ENCODE measurements at regions not wholly inside any gene's neighbourhood (a gene's known extent, or its start where the extent isn't known, plus 50 kb on each side); places are given as distances from the start of the nearest gene placed in this dataset.

- no peak for DNase-seq (ENCODE audit: low read depth)
- no peak overlapping the region for H3K4me3 ChIP-seq (ENCODE audit: low read depth, low read length)
- TF ChIP-seq, protein P1, sequence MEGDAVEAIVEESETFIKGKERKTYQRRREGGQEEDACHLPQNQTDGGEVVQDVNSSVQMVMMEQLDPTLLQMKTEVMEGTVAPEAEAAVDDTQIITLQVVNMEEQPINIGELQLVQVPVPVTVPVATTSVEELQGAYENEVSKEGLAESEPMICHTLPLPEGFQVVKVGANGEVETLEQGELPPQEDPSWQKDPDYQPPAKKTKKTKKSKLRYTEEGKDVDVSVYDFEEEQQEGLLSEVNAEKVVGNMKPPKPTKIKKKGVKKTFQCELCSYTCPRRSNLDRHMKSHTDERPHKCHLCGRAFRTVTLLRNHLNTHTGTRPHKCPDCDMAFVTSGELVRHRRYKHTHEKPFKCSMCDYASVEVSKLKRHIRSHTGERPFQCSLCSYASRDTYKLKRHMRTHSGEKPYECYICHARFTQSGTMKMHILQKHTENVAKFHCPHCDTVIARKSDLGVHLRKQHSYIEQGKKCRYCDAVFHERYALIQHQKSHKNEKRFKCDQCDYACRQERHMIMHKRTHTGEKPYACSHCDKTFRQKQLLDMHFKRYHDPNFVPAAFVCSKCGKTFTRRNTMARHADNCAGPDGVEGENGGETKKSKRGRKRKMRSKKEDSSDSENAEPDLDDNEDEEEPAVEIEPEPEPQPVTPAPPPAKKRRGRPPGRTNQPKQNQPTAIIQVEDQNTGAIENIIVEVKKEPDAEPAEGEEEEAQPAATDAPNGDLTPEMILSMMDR (IDR thresholded peaks at IDR 0.05; ENCODE audit: low read depth, low read length) = no peak
- TF ChIP-seq POLR2A (IDR thresholded peaks at IDR 0.05; ENCODE audit: extremely low read depth, insufficient read length) = no peak
- TF ChIP-seq, protein P2, sequence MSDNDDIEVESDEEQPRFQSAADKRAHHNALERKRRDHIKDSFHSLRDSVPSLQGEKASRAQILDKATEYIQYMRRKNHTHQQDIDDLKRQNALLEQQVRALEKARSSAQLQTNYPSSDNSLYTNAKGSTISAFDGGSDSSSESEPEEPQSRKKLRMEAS (IDR thresholded peaks at IDR 0.05; ENCODE audit: low read depth, low read length) = no peak
- TF ChIP-seq MYC (IDR thresholded peaks at IDR 0.05; ENCODE audit: low read depth, low read length) = no peak
These were observed 117.7 kb downstream of the C3orf38 start for GRCh38 chr3:88267441-88267840.

GRCh38 chr3:88267847-88268246 lies 118.1 kb downstream of the C3orf38 start:
- no peak for DNase-seq (ENCODE audit: low read depth)
- TF ChIP-seq MYC (IDR thresholded peaks at IDR 0.05; ENCODE audit: low read depth, low read length) (no peak), POLR2A (IDR thresholded peaks at IDR 0.05; ENCODE audit: extremely low read depth, insufficient read length) (no peak)
- TF ChIP-seq, protein P2 (IDR thresholded peaks at IDR 0.05; ENCODE audit: low read depth, low read length) = no peak
- TF ChIP-seq, protein P1 (IDR thresholded peaks at IDR 0.05; ENCODE audit: low read depth, low read length) = no peak
- no peak overlapping the region for H3K4me3 ChIP-seq (ENCODE audit: low read depth, low read length)

DNA sequence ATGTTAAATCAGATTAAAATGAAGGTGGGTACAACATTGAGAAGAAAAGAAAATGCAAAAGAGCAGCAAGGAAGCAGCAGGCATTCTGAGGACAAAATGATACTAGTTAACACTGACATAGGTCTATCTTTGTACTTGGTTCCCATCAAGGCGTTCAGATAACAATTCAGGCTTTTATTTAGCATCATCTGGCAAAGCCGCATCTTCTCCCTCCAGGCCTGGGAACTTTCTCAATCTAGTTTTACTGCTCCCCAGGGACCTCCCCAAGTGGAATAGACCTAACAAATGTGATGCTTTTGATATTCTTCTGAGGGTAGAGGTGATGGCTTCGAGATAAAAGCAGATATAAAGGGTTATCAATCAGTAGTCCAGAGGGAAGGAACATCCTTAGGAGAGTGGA lies 130.6 kb downstream of the C3orf38 start:
- TF ChIP-seq, protein P2 (IDR thresholded peaks at IDR 0.05; ENCODE audit: low read depth, low read length) = no peak
- no peak for TF ChIP-seq MYC (IDR thresholded peaks at IDR 0.05; ENCODE audit: low read depth, low read length)
- TF ChIP-seq, protein P1 (IDR thresholded peaks at IDR 0.05; ENCODE audit: low read depth, low read length) = no peak
- no peak for TF ChIP-seq POLR2A (IDR thresholded peaks at IDR 0.05; ENCODE audit: extremely low read depth, insufficient read length)
- peak; percentile 11 for DNase-seq (ENCODE audit: low read depth)
- H3K4me3 ChIP-seq (ENCODE audit: low read depth, low read length) = no peak overlapping the region

DNA sequence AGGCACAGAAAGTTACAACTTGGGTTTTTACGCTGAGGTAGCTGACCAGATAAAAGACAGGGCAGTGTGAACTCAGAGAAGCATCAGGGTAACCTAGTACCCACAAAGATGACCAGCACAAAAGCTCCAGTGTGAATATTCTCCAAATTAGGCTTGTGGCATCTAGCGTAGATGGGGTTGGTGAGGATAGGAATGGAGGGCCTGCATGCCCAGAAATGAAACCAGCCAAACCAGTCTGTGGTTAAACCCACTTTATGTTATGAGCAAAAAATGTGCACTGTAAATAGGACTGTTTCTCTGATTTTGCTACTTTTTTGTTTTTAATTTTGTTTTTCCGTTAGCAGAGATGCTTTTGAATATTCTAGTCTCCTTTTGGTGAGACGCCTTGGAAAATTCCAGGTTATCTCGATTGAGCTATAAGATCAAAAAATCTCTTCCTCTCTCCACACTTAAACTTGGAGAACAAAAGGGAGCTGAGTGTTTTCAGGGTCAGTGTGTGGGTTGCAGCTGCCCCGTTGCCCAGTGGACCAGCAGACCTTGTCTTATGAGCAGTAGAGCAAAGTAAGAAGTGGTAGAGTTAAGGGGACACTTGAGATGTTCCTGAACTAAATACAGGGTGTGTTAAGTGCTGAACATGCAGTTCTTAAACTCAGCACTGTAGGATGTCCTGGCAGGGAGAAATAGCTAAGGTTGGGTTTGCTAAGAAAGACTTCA lies 132.9 kb downstream of the C3orf38 start:
- no peak for DNase-seq (ENCODE audit: low read depth)
- no peak for TF ChIP-seq POLR2A (IDR thresholded peaks at IDR 0.05; ENCODE audit: extremely low read depth, insufficient read length)
- TF ChIP-seq, protein P2 (IDR thresholded peaks at IDR 0.05; ENCODE audit: low read depth, low read length) = no peak
- no peak for TF ChIP-seq MYC (IDR thresholded peaks at IDR 0.05; ENCODE audit: low read depth, low read length)
- TF ChIP-seq, protein P1 (IDR thresholded peaks at IDR 0.05; ENCODE audit: low read depth, low read length) = no peak
- no peak overlapping the region for H3K4me3 ChIP-seq (ENCODE audit: low read depth, low read length)

- TF ChIP-seq, protein P2 (IDR thresholded peaks at IDR 0.05; ENCODE audit: low read depth, low read length) = no peak
- no peak for TF ChIP-seq MYC (IDR thresholded peaks at IDR 0.05; ENCODE audit: low read depth, low read length)
- no peak for TF ChIP-seq POLR2A (IDR thresholded peaks at IDR 0.05; ENCODE audit: extremely low read depth, insufficient read length)
- TF ChIP-seq, protein P1 (IDR thresholded peaks at IDR 0.05; ENCODE audit: low read depth, low read length) = no peak
- no peak overlapping the region for H3K4me3 ChIP-seq (ENCODE audit: low read depth, low read length)
- no peak for DNase-seq (ENCODE audit: low read depth)
These were observed 133.5 kb downstream of the C3orf38 start for GRCh38 chr3:88283242-88283592.

Measured in NB4 (cell line).